ENCODE measurements at regions not wholly inside any gene's neighbourhood (a gene's known extent, or its start where the extent isn't known, plus 50 kb on each side); places are given as distances from the start of the nearest gene placed in this dataset.
A peak's percentile ranks its signal among the peaks of the same experiment; 100 is the strongest.
"Not testable (repeated sequence)": the region's sequence is repeated elsewhere in the genome, so short reads cannot be mapped to it uniquely, and the experiment has no call there.

DNA sequence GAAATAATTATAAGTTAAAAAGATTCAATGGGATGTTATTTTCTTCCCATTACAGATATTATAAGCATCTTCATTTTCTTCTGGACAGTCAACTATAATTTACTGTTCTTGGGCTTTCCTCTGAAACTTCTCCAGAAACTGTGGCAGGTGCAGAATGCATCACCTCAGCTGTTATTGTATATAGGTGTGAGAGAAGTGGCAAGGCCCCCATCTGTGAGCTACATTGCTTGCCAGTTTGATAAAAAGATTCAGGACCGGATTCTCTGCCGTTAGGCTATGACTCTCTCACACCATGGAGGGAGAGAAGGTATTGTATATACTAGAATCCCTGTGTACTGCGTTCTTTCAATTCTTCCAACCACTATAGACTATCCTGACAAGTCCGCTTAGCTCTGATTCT, 135.8 kb upstream of the CENPW start:
- DNase-seq (ENCODE audit: low read depth, low spot score), result no peak

DNA sequence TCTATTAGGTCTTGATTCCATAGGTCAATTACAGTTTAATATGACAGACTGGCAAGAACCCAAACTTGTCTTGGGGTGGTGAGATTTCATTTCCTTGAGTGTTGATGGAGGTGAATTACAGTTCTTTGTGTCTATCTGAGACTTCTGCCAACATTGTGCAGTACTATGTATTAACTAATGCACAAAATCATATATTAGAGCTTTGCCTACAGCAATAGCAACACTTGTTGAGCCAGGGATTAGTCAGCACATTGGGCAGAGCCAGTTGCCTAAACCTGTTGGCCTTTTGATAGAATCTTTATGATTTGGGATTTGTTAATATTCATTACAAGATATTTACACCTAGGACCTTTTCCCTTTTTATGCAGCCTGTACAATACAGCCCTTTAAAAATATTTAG, 135.3 kb upstream of the CENPW start:
- no peak for DNase-seq (ENCODE audit: low read depth, low spot score)

DNA sequence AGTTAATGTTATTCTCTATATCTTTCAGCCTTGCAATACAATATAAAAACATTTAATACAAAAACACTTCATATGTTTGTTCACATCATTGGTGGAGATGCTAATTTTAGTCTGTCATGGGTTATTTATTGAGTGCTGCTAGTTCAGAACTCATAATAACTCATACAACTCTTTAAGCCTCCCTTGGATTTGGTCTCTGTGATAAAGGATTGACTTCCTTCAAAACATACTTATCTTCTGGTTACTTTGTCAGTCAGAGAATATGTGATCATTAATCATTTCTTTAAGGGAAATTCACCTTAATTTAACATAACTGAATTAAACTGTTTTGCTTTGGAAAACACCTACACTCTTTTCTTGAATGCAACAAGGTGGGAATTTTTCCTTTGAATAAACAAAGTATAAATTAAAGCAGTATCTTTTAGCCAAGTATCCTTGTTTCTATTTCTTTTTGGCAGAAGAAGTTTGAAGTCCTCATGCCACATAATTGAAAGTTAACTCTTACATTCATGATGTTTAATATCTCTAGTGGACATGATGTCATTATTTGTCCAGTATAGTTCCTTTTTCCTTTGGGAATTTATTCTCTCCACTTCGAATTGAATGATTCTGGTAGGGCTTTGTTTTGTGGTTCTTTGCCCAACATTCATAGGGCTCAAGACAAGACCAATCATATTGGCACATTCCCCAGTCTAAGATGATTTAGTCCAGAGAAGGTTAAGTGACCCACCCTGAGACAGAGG, 133.2 kb upstream of the CENPW start:
- DNase-seq (ENCODE audit: low read depth, low spot score), result no peak

GRCh38 chr6:126210398-126211075, 129.4 kb upstream of the CENPW start:
- no peak for DNase-seq (ENCODE audit: low read depth, low spot score)

- no peak for DNase-seq (ENCODE audit: low read depth, low spot score)
Observed at GRCh38 chr6:126217497-126217896, 122.4 kb upstream of the CENPW start.

DNA sequence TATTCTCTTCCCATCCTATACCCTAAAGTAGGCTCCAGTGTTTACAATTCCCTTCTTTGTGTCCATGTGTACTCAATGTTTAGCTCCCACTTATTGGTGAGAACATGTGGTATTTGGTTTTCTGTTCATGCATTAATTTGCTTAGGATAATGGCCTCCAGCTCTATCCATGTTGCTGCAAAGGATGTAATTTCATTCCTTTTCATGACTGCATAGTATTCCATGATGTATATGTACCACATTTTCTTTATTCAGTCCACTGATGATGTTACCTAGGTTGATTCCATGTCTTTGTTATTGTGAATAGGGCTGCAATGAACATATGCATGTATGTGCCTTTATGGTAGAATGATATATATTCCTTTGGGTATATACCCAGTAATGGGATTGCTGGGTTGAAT, 119.0 kb upstream of the CENPW start:
- not testable (repeated sequence) for DNase-seq (ENCODE audit: low read depth, low spot score)

DNA sequence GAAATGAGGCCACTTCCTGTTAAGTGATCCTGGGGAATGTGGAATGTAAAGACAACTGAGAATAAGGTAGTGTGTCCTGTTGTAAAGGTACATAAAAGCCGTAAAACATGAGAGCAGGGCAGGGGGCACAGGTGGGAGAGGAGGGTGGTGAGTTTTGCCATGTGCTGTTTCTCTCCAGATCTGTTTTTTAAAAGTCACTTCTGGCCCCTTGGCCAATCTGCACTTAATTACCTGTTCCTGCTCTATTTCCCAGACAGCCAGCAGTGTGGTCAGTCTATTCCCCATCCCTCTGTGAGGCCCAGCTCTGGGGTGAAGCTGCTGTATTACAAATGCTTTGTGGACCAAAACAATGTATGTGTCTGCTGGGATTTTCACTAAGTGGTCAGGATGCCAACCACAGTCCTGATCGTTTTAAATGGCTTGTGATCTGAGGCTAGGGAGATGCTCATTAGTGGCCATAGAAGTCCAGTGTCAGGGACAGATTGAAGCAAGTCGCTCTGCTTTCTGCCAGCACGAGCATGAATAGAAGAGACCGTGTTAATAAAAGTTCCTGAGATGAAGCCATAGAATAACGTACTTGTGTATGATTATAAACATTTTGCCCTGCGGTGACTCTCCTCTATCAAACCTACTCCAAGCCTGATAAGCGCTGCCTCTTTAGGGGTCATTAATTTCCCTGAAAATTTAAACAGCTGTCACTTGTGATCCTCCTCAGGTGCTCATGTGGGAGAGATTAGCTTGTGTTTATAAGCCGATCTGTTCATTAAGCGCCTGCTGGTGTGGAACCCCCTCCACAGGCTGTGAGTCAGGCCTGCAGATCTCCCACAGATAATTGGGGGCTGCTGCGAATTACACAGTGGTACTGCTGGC, 111.8 kb upstream of the CENPW start:
- DNase-seq (ENCODE audit: low read depth, low spot score), result no peak

DNA sequence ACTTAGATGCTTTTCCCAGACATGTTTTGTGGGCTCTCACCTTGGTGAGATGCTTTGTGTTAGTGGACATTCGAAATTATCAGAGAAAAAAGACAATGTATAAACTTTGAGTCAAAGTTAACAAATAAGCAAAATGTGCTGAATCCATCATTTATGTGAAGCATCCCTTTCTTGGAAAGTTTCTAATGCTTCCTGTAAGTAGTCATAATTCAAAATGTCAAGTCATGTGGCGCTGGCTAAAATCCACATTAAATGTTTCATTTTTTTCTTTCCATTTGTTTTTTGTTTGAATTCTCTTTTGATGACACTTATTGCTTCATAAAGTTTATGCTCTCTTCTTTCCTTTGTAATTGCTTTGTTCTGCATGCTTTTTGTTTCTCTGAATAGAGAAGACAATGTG, 107.2 kb upstream of the CENPW start:
- DNase-seq (ENCODE audit: low read depth, low spot score), result no peak

GRCh38 chr6:126233192-126233591, 106.7 kb upstream of the CENPW start:
- no peak for DNase-seq (ENCODE audit: low read depth, low spot score)

- no peak for DNase-seq (ENCODE audit: low read depth, low spot score)
Observed at GRCh38 chr6:126235363-126235762, 104.6 kb upstream of the CENPW start.

DNA sequence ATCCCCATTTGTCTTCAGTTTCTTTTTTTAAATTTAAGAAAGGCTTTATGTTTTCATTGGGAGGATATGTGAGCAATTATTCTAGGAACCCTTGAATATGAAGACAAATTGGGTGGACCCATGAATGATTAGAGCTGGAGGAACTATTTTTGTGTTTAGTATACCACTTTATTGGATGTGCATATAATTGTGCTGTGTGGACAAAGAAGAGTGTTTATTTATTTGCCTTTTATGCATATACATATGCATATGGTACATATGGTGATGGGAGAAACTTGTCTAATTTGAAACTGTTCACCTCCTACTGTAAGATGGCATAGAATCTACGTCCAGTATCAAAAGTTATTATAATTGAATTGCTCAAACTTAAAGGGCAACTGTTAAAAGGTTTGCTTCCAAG, 94.8 kb upstream of the CENPW start:
- no peak for DNase-seq (ENCODE audit: low read depth, low spot score)

DNA sequence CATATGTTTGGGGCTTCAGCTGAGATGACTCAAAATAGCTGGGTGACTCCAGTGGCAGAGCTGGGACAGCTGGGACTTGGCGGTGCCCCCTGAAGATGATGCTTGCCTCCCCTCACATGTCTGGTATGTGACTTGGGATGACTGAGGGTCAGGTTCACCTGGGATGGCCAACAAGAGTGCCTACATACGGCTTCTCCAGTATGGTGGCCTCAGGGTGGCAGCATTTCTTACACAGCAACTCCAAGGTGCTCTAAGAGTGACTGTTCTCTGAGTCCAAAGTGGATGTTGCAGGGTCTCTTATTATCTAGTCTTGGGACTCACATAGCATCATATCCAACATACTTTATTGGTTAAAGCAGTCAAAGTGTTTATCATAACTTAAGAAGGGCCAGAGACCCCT, 87.8 kb upstream of the CENPW start:
- no peak for DNase-seq (ENCODE audit: low read depth, low spot score)

- DNase-seq (ENCODE audit: low read depth, low spot score), result no peak
Observed at GRCh38 chr6:126253431-126253830, 86.5 kb upstream of the CENPW start.

DNA sequence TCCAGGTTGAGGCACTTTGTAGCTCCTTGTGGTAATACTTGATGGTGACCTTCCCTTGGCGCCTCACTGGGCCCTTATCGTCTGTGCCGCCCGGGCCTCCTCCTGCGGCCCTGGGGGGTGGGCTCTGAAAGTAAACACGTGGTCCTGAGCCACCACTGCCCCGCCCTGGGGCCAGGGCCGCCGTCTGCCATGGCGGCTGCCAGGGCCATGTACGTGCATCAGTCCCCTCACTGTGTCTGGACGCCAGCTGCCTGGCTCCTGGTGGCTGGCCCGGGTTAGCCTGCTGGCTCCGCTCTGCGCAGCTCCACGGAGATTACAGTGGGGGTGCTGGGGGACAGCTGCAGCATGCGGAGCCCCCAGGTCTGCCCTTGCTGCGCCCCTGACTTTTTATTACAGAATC, 81.8 kb upstream of the CENPW start:
- no peak for DNase-seq (ENCODE audit: low read depth, low spot score)

DNA sequence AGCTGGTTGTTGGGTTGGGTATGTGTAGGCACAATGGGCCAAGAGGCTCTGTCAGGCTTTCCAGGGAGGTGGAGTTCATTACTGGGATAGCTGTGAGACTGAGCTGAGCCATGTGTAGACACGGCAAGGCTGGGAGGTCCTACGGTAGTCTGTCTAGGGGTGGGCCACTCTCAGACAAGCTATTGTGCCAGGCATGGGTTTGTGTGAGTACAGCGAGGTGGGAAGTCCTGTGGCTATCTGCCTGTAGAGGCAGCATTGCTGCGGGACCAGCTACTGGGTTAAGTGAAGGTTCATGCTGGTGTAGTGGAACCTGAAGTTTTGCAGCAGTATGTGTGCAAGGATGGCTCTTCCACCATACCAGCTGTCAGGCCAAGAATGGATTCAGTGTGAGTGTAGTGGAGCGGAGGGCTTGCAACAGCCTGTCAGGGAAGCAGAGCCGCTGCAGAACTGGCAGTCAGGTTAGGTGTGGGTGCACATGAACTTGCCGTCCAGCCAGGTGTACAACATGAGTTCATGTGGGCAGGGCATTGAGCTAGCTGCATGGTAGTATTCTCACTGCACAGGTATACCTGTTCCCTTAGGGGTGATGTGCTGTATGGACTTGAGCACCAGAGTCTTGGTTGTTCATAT, 78.0 kb upstream of the CENPW start:
- no peak for DNase-seq (ENCODE audit: low read depth, low spot score)

DNA sequence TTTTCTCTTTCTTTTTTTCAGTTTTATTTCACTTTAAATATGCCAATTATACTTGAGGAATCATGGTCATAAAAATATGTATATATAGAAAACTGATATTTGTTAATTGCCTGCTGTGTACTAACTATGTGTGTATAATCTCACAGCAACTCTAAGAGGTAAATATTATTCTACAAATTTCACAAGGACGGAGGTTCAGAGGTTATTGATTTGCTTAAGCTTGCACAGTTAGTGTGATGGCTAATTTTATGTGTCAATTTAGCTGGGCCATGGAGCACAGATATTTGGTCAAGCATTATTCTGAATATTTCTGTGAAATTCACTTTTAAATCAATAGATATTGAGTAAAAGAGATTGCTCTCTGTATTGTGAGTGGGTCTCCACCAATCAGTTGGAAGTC, 75.7 kb upstream of the CENPW start:
- no peak for DNase-seq (ENCODE audit: low read depth, low spot score)

DNA sequence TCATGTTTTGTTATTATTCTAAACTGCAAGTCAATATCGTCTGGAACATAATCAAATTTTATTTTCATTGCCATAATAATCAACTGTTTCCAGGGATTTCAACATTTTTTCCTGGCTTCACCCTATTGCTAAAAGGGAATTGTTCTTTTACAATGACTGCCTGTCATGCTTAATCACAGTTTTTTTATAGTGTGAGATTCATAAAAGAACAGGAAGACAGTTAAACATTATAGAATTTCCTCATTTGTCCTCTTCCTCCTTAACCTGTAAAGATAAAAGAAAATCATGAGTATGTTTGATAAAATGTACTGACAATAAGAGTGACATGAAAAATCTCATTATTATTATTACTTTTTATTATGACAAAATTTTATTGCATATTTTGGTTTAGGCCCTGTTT, 73.3 kb upstream of the CENPW start:
- no peak for DNase-seq (ENCODE audit: low read depth, low spot score)

DNA sequence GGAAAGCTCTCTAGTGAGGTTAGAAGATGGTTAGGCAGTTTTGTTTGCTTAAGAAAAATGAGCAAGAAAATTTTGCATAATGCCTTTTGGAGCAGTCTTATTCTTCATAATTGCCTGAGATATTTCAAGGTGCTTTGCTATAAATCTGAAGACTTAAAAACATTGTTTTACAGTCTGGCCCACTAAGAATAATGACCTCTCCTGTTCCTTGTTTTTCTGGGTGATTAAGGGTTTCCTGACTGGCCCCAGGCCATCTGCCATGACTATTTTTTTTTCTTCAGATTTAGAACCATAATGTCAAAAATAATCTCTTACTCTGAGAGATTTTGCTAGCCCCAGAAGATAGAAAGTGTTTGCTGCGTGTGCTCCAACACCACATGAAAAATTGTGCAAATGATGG, 72.3 kb upstream of the CENPW start:
- DNase-seq (ENCODE audit: low read depth, low spot score), result peak; percentile 40

DNA sequence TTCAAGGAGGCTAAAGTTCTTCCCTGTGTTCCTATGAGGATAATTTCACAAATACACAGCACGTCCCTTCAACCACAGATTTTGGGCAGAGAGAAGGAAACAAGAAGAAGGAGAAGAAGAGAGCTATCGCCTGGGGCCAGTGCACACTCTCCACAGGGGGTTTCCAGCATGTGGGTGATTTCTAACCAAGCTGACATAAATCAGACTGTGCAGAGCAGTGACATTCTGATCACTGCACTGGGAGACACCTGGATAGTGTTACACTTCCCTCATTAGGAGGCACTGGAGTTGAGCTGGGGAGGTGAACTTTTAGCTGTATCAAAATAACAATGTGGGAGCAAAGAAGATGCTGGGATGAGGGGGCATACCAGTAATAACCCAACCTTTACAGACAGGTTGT, 71.8 kb upstream of the CENPW start:
- DNase-seq (ENCODE audit: low read depth, low spot score), result no peak

- DNase-seq (ENCODE audit: low read depth, low spot score), result no peak
Observed at GRCh38 chr6:126280287-126280686, 59.6 kb upstream of the CENPW start.

GRCh38 chr6:126285871-126286365, 54.0 kb upstream of the CENPW start:
- no peak for DNase-seq (ENCODE audit: low read depth, low spot score)

Data from pulmonary artery endothelial cell (primary cell).